ENCODE measurements at regions not wholly inside any gene's neighbourhood (a gene's known extent, or its start where the extent isn't known, plus 50 kb on each side); places are given as distances from the start of the nearest gene placed in this dataset.

DNA sequence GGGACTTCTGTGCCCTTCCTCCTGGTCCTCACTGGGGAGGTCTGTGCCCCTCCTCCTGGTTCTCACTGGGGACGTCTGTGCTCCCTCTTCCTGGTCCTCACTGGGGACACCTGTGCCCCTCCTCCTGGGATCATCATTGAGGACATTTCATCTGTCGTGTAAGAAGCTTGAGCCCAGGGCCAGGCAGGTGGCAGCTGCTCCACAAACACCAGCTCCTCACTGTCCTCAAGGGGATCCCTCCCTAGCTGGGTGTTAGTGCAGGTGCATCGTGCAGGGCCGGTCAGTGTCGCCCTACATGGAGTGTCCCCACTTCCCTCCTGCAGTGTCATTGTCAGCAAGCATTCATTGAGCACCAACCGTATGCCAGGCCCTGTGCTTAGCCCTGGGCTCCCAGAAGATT lies 312.7 kb downstream of the PTPRU start:
- WGBS, 2 donors: 72 to 76% methylated on average over 6 of the region's 6 CpGs
- no peak overlapping the region for H3K27ac ChIP-seq
- DNase-seq: no peak
- no peak for ATAC-seq
- no peak overlapping the region for H3K4me3 ChIP-seq
- H3K4me1 ChIP-seq: no peaks in the 10 kb centered on the region
- no peaks in the 10 kb centered on the region for H3K9me3 ChIP-seq
- H3K27me3 ChIP-seq: peaks cover 0 to 20% (median 10%) of the 10 kb centered on the region in 7 donors
- intact Hi-C loops (cut with DNase I): no loop called here
- TF ChIP-seq, protein P1, sequence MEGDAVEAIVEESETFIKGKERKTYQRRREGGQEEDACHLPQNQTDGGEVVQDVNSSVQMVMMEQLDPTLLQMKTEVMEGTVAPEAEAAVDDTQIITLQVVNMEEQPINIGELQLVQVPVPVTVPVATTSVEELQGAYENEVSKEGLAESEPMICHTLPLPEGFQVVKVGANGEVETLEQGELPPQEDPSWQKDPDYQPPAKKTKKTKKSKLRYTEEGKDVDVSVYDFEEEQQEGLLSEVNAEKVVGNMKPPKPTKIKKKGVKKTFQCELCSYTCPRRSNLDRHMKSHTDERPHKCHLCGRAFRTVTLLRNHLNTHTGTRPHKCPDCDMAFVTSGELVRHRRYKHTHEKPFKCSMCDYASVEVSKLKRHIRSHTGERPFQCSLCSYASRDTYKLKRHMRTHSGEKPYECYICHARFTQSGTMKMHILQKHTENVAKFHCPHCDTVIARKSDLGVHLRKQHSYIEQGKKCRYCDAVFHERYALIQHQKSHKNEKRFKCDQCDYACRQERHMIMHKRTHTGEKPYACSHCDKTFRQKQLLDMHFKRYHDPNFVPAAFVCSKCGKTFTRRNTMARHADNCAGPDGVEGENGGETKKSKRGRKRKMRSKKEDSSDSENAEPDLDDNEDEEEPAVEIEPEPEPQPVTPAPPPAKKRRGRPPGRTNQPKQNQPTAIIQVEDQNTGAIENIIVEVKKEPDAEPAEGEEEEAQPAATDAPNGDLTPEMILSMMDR (IDR thresholded peaks at IDR 0.05): no peak
- H3K36me3 ChIP-seq: no peaks in the 10 kb centered on the region

DNA sequence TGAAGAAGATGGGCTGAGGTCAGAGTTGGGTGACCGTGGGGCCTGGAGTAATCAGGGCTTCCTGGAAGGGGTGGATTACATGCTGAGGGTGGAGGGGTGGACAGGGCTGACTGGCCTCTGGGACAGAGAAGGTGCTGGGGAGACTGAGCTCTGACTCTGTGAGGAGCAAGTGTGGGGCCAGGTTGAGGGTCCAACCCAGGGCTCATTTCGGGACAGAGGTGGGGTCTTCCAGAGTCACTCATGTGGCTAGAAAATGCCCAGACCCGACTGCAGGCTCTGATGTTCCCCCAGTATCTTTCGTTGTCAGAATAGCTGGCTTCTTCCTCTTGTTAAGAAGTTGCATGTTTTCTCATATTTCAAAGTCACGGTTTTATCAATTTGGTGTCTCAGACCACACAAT lies 311.8 kb downstream of the PTPRU start:
- peaks cover 0 to 20% (median 10%) of the 10 kb centered on the region in 7 donors for H3K27me3 ChIP-seq
- intact Hi-C loops (cut with DNase I): no loop called here
- H3K4me1 ChIP-seq: no peaks in the 10 kb centered on the region
- ATAC-seq (no peak), DNase-seq (no peak)
- 48% methylated on average over 5 of the region's 5 CpGs for WGBS, 2 donors
- H3K27ac ChIP-seq: no peak overlapping the region
- H3K9me3 ChIP-seq: no peaks in the 10 kb centered on the region
- no peaks in the 10 kb centered on the region for H3K36me3 ChIP-seq
- H3K4me3 ChIP-seq: no peak overlapping the region
- TF ChIP-seq, protein P1 (IDR thresholded peaks at IDR 0.05): no peak

DNA sequence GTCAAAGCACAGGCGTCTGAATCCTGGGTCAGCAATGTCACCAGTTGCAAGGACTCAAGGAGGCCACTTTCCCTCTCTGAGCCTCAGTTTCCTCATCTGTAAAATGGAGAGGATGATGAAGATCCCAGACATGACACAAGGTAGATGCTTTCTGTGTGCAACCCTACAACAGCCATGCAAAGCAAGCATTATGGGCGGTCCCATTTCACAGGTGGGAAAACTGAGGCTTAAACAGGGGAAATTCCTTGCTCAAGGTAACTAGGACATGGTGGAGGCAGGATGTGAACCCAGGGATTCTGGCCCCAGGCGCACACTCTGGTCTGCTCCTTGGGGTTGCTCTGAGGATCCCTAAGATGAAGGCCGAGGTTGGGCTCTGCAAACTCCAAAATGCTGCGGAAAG lies 311.0 kb downstream of the PTPRU start:
- no peak overlapping the region for H3K27ac ChIP-seq
- intact Hi-C loops (cut with DNase I): no loop called here
- no peak for DNase-seq
- WGBS, 2 donors: 83 to 86% methylated on average over 5 of the region's 5 CpGs
- no peaks in the 10 kb centered on the region for H3K9me3 ChIP-seq
- H3K27me3 ChIP-seq: peaks cover 0 to 20% (median 10%) of the 10 kb centered on the region in 7 donors
- no peak overlapping the region for H3K4me3 ChIP-seq
- H3K36me3 ChIP-seq: no peaks in the 10 kb centered on the region
- TF ChIP-seq, protein P1 (IDR thresholded peaks at IDR 0.05): no peak
- no peak for ATAC-seq
- H3K4me1 ChIP-seq: no peaks in the 10 kb centered on the region

DNA sequence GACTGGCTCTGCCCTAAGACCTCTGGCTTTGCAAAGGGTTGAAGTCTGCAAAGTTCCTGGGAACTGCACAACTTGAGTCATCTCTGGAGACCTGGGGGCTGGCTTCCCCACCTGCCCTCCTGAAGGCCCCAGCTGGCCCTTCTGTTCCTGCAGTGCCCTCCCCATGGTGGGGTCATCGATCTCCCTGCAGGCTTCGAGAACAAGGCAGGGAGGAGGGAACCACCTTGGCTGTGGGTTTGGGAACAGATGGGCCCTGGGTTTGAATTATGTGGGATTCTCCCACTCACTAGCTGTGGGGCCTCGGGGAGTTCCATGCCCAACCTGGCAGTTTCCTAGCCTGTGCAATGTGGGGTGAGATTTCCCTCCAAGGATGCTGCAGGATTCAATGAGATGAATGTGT lies 310.2 kb downstream of the PTPRU start:
- Histone ChIP-seq H3K9me3 (no peaks in the 10 kb centered on the region), H3K27ac (no peak overlapping the region), H3K4me1 (no peaks in the 10 kb centered on the region), H3K36me3 (no peaks in the 10 kb centered on the region), H3K27me3 (peaks cover 0 to 18% (median 10%) of the 10 kb centered on the region in 7 donors), H3K4me3 (no peak overlapping the region)
- no peak for DNase-seq
- TF ChIP-seq, protein P1 (IDR thresholded peaks at IDR 0.05): no peak
- 77 to 81% methylated on average over 3 of the region's 3 CpGs for WGBS, 2 donors
- ATAC-seq: no peak
- intact Hi-C loops (cut with DNase I): no loop called here

Data from heart right ventricle (tissue), 16 donors.